ENCODE measurements at regions not wholly inside any gene's neighbourhood (a gene's known extent, or its start where the extent isn't known, plus 50 kb on each side); places are given as distances from the start of the nearest gene placed in this dataset.

GRCh38 chr7:16212610-16213009 lies 208.7 kb downstream of the CRPPA start:
- DNase-seq: no peak

GRCh38 chr7:16212032-16212431 lies 209.3 kb downstream of the CRPPA start:
- DNase-seq: no peak

GRCh38 chr7:16211402-16211925 lies 209.9 kb downstream of the CRPPA start:
- no peak for DNase-seq

GRCh38 chr7:16210171-16210570 lies 211.2 kb downstream of the CRPPA start:
- no peak for DNase-seq

- no peak for DNase-seq
Observed at GRCh38 chr7:16207321-16207720, 214.0 kb downstream of the CRPPA start.

GRCh38 chr7:16205466-16205865 lies 215.9 kb downstream of the CRPPA start:
- DNase-seq: no peak

GRCh38 chr7:16204953-16205352 lies 216.4 kb downstream of the CRPPA start:
- no peak for DNase-seq

GRCh38 chr7:16203065-16203464 lies 218.3 kb downstream of the CRPPA start:
- no peak for DNase-seq

- no peak for DNase-seq
Observed at GRCh38 chr7:16202303-16202702, 219.0 kb downstream of the CRPPA start.

- no peak for DNase-seq
Observed at GRCh38 chr7:16200591-16200990, 220.7 kb downstream of the CRPPA start.

GRCh38 chr7:16193631-16194030 lies 227.7 kb downstream of the CRPPA start:
- DNase-seq: no peak

- no peak for DNase-seq
Observed at GRCh38 chr7:16189026-16189715, 232.2 kb downstream of the CRPPA start.

GRCh38 chr7:16187131-16187530 lies 234.2 kb downstream of the CRPPA start:
- DNase-seq: no peak

- DNase-seq: no peak
Observed at GRCh38 chr7:16178585-16178984, 242.8 kb downstream of the CRPPA start.

- no peak for DNase-seq
Observed at GRCh38 chr7:16178092-16178491, 243.2 kb downstream of the CRPPA start.

GRCh38 chr7:16174253-16174652 lies 247.1 kb downstream of the CRPPA start:
- no peak for DNase-seq

GRCh38 chr7:16172366-16172765 lies 249.0 kb downstream of the CRPPA start:
- DNase-seq: no peak

GRCh38 chr7:16171928-16172327 lies 249.4 kb downstream of the CRPPA start:
- no peak for DNase-seq

- DNase-seq: no peak
Observed at GRCh38 chr7:16170671-16171070, 250.7 kb downstream of the CRPPA start.

- no peak for DNase-seq
Observed at GRCh38 chr7:16169537-16169936, 251.8 kb downstream of the CRPPA start.

- DNase-seq: no peak
Observed at GRCh38 chr7:16167526-16167925, 253.8 kb downstream of the CRPPA start.

- no peak for DNase-seq
Observed at GRCh38 chr7:16144361-16144760, 277.0 kb downstream of the CRPPA start.

GRCh38 chr7:16137944-16138343 lies 283.4 kb downstream of the CRPPA start:
- no peak for DNase-seq

- DNase-seq: no peak
Observed at GRCh38 chr7:16136896-16137295, 284.4 kb downstream of the CRPPA start.

- no peak for DNase-seq
Observed at GRCh38 chr7:16135658-16136057, 285.7 kb downstream of the CRPPA start.

Data from activated CD4-positive, alpha-beta T cell treated with anti-CD3 and anti-CD28 coated beads, Interleukin-10, Interleukin-2, amounts not matched to agents 100 ng/mL and 50 ng/mL, durations not matched to agents 16 hours and 8 hours (primary cell).